ENCODE measurements at regions not wholly inside any gene's neighbourhood (a gene's known extent, or its start where the extent isn't known, plus 50 kb on each side); places are given as distances from the start of the nearest gene placed in this dataset.

- no peak overlapping the region for H3K27ac ChIP-seq (ENCODE audit: low read depth, low read length)
- H3K4me2 ChIP-seq (ENCODE audit: low read depth, low read length, poor library complexity, severe bottlenecking), result no peak overlapping the region
- H4K20me1 ChIP-seq (ENCODE audit: low read depth, low read length), result no peaks in the 10 kb centered on the region
- no peaks in the 10 kb centered on the region for H3K9me2 ChIP-seq (replicated peaks; ENCODE audit: insufficient read depth, low read length)
- no peak overlapping the region for H3K4me3 ChIP-seq (ENCODE audit: insufficient read depth, low read length, poor library complexity, severe bottlenecking)
- TF ChIP-seq CTCF (IDR thresholded peaks at IDR 0.05; ENCODE audit: insufficient read depth, low read length, poor library complexity, severe bottlenecking) (no peak), EZH2phosphoT487 (conservative IDR thresholded peaks at IDR 0.05; ENCODE audit: low read length) (no peak)
- H3K27me3 ChIP-seq (ENCODE audit: low read length), result no peaks in the 10 kb centered on the region
- no peak overlapping the region for H2AFZ ChIP-seq (ENCODE audit: low read depth, low read length, severe bottlenecking)
- H3K79me2 ChIP-seq (ENCODE audit: insufficient read depth, low read length), result no peaks in the 10 kb centered on the region
- no peaks in the 10 kb centered on the region for H3F3A ChIP-seq (ENCODE audit: insufficient read depth)
- H3K9me3 ChIP-seq (ENCODE audit: insufficient read depth, low read length), result no peaks in the 10 kb centered on the region
- H3K36me3 ChIP-seq (ENCODE audit: low read length), result no peaks in the 10 kb centered on the region
- no peak overlapping the region for H3K9ac ChIP-seq (ENCODE audit: low read length)
These were observed 252.0 kb downstream of the BRD1 start for GRCh38 chr22:49575703-49576081.

GRCh38 chr22:49574881-49575702 is 252.6 kb downstream of the BRD1 start:
- Histone ChIP-seq H3K4me3 (ENCODE audit: insufficient read depth, low read length, poor library complexity, severe bottlenecking) (no peak overlapping the region), H3K79me2 (ENCODE audit: insufficient read depth, low read length) (no peaks in the 10 kb centered on the region)
- TF ChIP-seq EZH2phosphoT487 (conservative IDR thresholded peaks at IDR 0.05; ENCODE audit: low read length), result no peak
- TF ChIP-seq CTCF (IDR thresholded peaks at IDR 0.05; ENCODE audit: insufficient read depth, low read length, poor library complexity, severe bottlenecking), result no peak

GRCh38 chr22:49574205-49574880 is 253.3 kb downstream of the BRD1 start:
- Histone ChIP-seq H3K9ac (ENCODE audit: low read length) (no peak overlapping the region), H3K9me3 (ENCODE audit: insufficient read depth, low read length) (no peaks in the 10 kb centered on the region), H3K9me2 (replicated peaks; ENCODE audit: insufficient read depth, low read length) (no peaks in the 10 kb centered on the region), H3K27ac (ENCODE audit: low read depth, low read length) (no peak overlapping the region), H3K36me3 (ENCODE audit: low read length) (no peaks in the 10 kb centered on the region), H2AFZ (ENCODE audit: low read depth, low read length, severe bottlenecking) (no peak overlapping the region), H3F3A (ENCODE audit: insufficient read depth) (no peaks in the 10 kb centered on the region), H3K27me3 (ENCODE audit: low read length) (no peaks in the 10 kb centered on the region), H3K4me3 (ENCODE audit: insufficient read depth, low read length, poor library complexity, severe bottlenecking) (no peak overlapping the region), H3K4me2 (ENCODE audit: low read depth, low read length, poor library complexity, severe bottlenecking) (no peak overlapping the region), H3K79me2 (ENCODE audit: insufficient read depth, low read length) (no peaks in the 10 kb centered on the region), H4K20me1 (ENCODE audit: low read depth, low read length) (no peaks in the 10 kb centered on the region)
- TF ChIP-seq CTCF (IDR thresholded peaks at IDR 0.05; ENCODE audit: insufficient read depth, low read length, poor library complexity, severe bottlenecking), result no peak
- TF ChIP-seq EZH2phosphoT487 (conservative IDR thresholded peaks at IDR 0.05; ENCODE audit: low read length), result no peak

More at GRCh38 chr22:49574881-49575702, 252.6 kb downstream of the BRD1 start:
- H3K9ac ChIP-seq (ENCODE audit: low read length), result no peak overlapping the region
- no peaks in the 10 kb centered on the region for H3K36me3 ChIP-seq (ENCODE audit: low read length)
- H3K4me2 ChIP-seq (ENCODE audit: low read depth, low read length, poor library complexity, severe bottlenecking), result no peak overlapping the region
- no peaks in the 10 kb centered on the region for H3F3A ChIP-seq (ENCODE audit: insufficient read depth)
- H3K9me3 ChIP-seq (ENCODE audit: insufficient read depth, low read length), result no peaks in the 10 kb centered on the region
- H3K27ac ChIP-seq (ENCODE audit: low read depth, low read length), result no peak overlapping the region
- H3K27me3 ChIP-seq (ENCODE audit: low read length), result no peaks in the 10 kb centered on the region
- H4K20me1 ChIP-seq (ENCODE audit: low read depth, low read length), result no peaks in the 10 kb centered on the region
- H2AFZ ChIP-seq (ENCODE audit: low read depth, low read length, severe bottlenecking), result no peak overlapping the region
- H3K9me2 ChIP-seq (replicated peaks; ENCODE audit: insufficient read depth, low read length), result no peaks in the 10 kb centered on the region
